NOMO-1 treated with dmso at 0.1 percent for 144 hours (cell line): ENCODE measurements at regions not wholly inside any gene's neighbourhood (a gene's known extent, or its start where the extent isn't known, plus 50 kb on each side); places are given as distances from the start of the nearest gene placed in this dataset.
"Not testable (repeated sequence)": the region's sequence is repeated elsewhere in the genome, so short reads cannot be mapped to it uniquely, and the experiment has no call there.

ENCODE experiments used
- DNase-seq: peaks from one replicate; lab custom pipeline; 2025; ENCODE audit not compliant: unreplicated experiment; lab: John Stamatoyannopoulos, UW

DNA sequence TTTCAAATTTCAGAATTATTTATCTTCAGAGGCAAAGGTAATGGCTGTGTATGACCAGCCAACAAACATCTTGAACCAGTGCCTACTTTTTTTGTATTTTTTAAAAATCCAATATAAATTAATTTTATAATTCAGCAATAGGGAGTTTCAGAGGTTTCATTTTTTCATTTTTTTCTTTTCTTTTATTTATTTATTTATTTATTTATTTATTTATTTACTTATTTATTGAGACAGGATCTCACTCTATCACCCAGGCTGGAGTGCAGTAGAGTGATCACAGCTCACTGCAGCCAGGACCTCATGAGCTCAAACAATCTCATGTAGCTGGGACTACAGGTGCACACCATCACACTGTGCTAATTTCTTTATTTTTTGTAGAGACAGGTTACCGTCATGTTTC, 250.5 kb downstream of the TMEM47 start:
- no peak for DNase-seq

DNA sequence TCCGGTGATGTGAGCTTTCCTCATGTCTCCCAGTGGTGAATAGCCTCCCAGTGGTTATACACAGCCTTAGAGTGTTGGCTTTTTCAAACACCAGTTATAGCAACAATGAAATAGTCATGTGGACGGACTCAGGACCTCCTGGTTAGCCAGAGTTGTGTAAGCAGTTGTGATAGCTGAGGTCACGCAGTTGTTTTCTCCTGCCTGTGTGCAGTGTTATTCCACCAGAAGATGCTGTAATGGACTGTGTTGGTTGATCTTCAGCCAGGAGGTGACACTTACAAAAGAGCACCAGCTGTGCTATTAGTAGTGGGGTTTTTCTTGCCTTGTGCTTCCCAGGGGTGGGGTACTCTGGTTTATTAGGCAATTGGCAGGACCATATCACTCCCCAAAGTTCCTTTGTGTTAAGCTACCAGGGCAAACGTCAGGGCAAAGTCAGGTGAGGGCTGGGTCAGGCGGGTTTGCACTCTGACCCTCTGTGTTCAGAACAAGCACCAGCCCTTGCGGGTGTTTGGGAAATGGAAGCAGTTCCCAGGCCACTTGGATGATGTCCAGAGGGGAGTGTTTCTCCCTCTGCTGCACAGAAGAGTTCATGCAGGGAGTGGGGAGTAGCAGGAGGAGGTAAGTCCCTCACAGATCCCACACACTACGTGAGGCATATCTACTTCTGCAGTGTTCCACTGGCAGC, 252.6 kb downstream of the TMEM47 start:
- DNase-seq, result no peak

DNA sequence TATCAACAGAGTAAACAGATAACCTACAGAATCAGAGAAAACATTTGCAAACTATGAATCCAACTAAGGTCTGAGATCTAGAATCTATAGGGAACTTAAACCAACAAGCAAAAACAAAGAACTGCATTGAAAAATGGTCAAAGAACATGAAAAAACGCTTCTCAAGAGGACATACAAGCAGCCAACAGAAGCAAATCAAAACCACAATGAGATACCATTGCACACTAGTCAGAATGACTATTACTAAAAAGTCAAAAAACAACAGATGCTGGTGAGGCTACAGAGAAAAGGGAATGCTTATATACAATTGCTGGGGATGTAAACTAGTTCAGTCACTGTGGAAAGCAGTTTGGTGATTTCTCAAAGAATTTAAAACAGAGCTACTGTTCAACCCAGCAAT, 255.7 kb downstream of the TMEM47 start:
- DNase-seq, result no peak

DNA sequence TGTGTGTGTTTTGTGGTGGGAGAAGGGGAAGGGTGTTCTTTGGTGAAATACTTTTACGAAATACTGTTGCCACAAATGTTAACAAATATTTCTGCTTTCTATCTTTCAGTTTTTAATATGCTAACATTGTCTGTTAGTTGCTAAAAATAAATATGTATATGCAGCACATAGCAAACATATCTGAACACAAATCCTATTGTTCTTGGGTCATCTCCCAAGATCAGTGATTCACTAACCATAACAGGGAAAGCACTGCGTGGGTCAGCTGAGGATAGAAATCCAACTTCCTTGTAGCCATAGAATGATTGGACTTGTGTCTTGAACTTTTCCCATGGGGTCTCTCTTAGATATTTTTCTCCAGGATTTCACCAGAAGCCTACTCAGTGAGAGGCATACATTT, 250.3 kb upstream of the FAM47A start:
- DNase-seq, result no peak

DNA sequence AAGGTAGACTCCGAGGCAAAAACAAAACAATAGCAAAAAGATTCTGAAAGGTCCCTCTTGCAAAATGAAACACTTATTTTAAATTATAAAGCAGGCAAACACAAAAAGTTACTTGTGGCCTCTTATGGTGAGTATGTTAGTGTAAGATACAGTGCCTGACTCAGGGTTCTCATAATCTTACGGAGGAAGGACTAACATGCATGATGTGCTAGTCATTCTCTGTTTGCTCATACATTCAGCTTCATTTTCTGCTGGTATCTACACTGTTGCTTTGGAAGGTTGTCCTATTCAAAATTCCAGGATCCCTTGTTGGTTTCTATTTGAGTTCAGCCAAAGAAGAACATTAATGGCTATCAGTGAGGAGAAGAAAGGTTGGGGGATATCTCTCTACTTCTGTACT, 249.1 kb upstream of the FAM47A start:
- no peak for DNase-seq

DNA sequence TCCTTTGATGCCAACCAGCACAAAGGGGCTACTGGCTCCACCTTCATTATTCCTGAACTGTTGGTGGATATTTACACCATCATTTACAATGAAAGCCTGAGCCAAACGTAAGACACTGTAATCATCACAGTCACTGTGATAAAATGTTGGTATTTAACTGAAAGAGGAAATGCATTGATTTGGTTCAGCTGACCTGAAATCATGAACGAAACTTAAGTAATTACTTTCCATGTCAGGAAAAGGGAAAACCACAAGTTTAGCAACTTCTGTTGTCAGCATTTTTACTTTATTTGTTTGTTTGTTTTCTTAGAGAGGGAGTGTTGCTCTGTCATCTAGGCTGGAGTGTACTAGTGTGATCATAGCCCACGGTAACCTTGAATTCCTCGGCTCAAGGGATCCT, 247.8 kb upstream of the FAM47A start:
- DNase-seq, result no peak

DNA sequence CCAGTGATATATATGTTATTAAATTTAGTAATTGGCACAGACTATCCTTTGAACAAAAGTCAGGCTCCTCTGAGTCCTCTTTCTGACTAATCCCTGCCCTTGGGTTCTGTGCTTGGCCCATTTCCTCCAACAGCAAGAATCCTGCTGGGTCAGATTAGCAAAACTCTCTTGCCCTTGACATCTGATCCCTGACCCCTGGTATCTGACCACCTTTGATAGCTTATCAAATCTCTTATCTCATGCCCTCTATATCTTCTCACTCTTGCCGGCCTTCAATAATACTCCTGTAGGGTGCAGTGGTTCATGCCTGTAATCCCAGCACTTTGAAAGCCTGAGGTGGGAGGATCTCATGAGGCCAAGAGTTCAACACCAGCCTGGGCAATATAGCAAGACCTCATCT, 245.5 kb upstream of the FAM47A start:
- DNase-seq, result no peak

DNA sequence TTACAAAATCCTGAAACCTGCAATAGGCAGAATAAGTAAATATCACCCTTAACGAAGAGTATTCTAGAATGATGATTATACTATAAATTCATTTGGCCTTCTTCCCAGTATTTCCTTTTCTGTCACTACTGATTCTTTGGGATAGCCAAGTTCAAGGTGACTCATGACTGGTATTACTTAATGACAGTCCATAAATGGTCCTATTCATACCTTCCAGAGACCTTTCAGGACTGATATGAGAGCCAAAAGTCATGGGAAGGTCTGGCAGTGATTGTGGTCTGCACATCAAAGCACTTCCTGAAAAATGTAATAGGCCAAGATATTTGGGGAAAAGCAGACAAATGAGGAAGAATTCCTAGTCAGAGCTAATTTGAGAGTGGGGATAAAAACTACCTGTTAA, 239.6 kb upstream of the FAM47A start:
- no peak for DNase-seq

DNA sequence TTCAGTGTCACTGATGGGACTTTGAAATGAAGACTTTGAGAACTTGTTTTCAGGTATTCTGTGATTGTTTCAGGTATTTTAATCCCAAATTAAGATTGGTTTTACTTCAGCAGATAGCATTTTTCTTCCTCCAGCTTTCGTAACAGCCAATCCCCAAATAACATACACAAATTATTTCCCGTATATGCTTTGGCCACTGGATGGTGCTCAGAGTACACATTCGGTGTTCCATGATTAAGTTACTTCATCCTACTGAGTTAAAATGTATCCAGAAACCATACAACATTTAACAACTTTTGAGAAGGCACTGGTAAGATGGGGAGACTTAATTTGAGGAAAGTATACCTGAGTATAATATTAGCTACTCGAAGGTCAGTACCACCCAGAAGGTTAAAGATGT, 233.4 kb upstream of the FAM47A start:
- DNase-seq, result no peak

DNA sequence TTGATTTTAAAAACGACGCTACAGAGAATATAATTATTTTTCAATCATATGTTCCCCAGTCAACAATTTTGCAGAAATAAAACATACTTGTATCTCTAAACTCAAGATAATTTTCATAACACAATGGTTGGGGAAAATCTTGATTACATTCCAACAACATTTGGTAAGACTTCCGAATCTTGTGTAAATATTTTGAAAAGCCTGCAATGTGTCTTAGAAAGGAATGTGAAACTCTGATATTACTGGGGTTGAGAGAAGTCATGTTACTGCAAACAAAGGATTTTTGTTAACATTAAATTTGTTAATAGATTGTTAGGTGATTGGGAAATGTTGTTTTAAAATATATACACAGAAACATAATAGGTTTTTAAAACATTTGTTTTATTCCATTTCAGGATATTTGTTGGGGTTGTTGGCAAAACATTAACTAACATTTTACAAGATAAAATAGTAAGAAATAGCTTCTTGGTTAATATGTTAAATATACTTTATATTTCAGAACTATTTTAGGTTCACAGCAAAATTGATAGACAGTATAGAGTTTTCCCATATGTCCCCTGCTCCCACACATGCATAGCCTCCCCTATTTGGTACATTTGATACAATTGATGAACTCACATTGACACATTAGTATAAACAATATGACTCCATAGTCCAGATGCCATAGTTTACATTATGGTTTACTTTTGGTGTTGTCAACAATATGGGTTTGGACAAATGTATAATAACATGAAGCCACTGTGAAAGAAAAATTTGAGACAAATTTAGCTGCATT, 218.6 kb upstream of the FAM47A start:
- no peak for DNase-seq

DNA sequence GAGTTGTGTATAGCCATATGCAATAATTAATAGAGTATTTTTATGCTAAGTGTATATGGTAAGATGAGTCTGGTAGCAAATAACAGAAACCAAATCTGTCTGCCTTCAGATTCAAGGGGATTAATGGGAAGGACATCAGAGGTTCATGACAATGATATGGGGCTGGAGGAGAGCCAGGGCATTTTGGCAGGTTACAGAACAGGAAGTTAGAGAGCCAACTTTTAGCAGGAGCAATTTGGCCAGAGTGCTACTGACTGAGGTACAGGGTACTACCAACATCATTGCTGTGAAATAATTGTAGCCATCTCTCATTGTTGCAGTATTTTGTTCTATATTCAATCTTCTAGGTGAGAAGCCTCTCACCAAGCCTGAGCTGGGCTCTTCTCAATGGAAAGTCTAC, 210.9 kb upstream of the FAM47A start:
- no peak for DNase-seq

DNA sequence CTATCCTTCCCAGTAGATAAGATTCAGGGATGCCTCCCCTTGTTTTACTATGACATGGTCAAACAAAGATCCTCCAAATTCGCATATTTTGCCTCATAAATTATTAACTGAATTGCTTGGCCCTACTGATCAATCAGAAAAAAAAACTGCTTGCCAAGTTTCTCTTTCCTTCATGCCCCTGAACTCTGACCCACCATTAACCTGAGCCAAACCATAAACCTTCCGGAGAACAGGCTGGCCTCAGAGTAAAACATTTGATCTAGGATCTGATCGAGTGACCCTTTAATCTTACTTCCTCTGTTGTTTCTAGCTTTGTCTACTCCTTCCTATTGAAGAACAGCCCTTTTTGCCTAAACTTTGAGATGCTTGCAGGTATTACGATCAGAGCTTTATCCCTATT, 209.7 kb upstream of the FAM47A start:
- DNase-seq, result no peak

DNA sequence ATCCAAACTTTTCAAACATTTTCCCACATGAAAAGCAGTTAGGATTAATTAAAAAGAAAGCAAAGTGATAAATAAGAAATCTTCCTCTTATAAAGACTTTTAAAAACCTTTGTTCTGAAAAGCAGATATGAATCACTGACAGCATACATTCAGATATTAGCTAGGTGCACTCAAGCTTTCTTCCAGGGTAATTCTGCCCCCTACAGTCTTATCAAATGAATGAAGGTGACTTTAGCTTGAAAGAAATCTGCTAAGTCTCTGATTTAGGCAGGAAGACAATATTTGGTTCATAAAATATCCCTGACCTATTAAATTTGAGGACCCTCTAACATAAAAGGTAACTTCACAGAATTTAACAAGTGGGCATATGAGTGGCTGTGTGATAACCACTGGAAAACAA, 209.1 kb upstream of the FAM47A start:
- no peak for DNase-seq

DNA sequence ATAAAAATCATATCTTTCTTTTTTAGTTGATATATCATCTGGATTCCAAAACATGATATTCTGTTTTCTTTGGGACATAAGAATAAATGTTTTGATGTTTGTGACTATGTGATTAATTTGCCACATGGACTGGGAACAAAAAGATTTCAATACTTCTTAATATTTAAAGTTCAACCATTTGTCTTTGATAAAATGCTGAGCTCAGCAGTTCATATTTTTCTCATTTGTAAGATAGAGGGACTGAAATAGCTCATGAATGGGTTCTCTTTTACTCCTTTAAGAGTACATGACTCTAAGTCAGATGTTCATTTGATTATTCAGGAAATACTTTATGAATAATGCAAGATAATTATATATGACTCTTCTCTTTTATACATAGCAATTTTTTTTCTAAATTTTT, 205.9 kb upstream of the FAM47A start:
- no peak for DNase-seq

DNA sequence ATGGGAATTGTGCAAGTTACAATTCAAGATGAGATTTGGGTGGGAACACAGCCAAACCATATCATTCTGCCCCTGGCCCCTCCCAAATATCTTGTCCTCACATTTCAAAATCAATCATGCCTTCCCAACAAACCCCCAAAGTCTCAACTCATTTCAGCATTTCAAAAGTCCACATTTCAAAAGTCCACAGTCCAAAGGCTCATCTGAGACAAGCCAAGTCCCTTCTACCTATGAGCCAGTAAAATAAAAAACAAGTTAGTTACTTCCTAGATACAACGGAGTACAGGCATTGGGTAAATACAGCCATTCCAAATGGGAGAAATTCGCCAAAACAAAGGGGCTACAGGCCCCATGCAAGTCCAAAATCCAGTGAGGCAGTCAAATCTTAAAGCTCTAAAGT, 203.3 kb upstream of the FAM47A start:
- DNase-seq, result not testable (repeated sequence)

DNA sequence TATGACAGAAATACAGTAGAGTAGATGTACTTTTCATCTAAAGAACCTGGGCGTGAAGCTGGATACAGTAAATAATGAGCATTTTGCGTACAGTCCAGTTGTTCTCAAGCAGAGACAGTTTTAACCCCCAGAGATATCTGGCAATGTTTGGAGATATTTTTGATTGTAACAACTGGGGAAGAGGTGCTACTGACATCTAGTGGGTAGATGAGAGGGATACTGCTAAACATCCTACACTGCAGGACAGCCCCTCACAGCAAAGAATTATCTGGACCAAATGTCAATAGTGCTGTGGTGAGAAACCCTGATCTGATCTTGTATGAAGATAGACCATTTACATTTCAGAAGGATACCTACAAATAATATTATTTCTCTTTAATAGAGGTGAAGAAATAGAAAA, 200.2 kb upstream of the FAM47A start:
- no peak for DNase-seq

DNA sequence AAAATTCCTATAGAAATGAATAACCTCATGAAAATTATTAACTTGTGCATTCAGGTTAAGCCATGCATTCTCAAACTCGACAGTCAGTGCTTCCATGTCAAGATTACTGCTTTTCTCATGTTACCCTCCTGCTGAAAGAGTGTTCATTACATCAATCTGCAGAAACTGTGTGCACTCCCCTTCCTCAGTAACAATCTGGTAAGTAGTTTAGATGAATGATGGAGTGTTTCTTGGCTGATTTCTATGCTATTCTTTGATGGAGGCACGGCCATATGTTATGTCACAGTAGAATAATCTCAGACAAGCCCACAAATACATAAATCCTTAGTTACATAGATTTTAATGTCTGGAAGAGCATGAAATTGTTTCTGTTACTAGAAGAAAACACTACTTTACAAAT, 193.3 kb upstream of the FAM47A start:
- DNase-seq, result no peak

DNA sequence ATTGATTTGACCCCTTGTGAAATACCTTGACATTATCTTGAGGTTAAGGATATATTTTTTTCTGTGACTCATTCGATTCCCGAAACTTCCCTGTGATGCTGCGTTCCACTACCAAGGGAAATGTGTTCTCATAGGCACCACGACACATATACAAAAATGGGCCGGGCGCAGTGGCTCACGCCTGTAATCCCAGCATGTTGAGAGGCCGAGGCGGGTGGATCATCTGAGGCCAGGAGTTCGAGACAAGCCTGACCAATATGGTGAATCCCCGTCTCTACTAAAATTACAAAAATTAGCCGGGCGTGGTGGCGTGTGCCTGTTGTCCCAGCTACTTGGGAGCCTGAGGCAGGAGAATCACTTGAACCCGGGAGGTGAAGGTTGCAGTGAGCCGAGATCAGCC, 188.3 kb upstream of the FAM47A start:
- not testable (repeated sequence) for DNase-seq

DNA sequence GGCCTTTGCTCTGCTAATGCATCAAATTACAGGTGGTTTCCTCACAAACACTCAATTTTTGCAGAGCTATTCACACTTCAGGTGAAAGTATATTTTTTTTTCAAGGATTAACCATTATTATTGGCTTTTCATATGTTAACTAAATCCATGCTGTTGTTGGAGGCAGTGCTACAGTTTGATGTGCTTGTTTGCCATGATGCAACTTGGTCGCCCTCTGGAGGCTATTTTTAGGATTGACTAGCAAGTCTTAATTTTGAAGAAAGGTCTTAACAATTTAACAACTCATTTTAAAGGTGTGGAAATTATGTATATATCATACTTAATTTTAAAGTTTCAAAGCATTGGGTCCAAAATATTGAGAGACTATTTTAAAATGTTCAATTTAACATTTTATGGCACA, 168.8 kb upstream of the FAM47A start:
- DNase-seq, result no peak

DNA sequence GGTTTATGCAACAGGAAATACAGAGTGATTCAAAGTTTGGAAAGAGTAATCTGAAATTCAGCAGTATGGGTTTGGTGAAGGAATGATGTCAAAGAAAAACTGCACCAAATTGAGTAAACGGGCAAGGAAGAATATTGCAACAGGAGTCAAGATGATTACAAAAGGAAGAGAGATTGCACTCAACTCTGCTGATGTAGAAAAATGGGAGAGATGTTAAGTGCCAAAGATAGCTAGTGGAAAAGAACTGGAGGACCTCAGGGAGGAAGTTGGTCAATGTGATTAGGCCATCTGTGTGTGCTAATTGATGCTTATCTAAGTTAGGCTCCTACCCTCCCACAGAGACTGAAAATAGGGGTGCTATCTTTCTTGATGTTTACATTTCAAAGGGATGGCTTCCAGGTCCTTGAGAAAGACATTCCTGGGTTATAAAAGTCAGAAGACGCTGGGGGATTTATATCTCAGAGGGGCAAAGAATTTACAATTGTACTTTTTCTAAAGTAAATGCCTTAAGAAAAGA, 167.4 kb upstream of the FAM47A start:
- peak; percentile 48 for DNase-seq

DNA sequence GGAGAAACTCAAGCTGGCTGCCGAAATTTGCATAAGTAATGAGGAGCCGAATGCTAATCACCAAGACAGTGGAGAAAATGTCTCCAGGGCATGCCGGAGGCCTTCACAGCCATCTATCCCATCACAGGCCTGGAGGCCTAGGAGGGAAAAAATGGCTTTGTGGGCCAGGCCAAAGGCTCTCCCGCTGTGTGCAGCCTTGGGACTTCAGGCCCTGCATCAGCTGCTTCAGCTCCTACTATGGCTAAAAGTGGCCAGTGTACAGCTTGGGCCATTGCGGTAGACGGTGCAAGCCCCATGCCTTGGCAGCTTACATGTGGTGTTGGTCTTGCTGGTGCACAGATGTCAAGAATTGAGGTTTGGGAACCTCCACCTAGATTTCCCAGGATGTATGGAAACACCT, 162.6 kb upstream of the FAM47A start:
- DNase-seq, result no peak

DNA sequence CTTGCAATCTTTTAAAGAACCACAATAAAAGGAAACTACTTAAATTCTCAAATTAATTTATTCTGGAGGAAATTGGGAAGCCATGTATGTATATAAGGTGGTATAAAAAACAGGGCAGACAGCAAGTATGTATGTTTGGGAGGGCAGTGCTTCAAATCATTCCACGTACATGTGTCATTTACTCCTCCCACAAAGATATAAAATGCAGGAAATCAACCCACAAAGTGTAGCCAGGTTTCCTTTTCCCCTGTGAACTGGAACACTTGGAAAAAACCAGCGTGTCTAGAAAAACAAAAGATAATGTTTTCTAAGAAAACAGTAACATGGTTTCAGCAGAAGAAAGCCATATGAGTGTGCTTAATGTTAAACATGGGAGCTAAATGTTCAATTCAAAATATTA, 156.7 kb upstream of the FAM47A start:
- no peak for DNase-seq
